ENCODE measurements at regions not wholly inside any gene's neighbourhood (a gene's known extent, or its start where the extent isn't known, plus 50 kb on each side); places are given as distances from the start of the nearest gene placed in this dataset.

- TF ChIP-seq EZH2 (IDR thresholded peaks at IDR 0.05; ENCODE audit: borderline replicate concordance, low read length) (no peak), CTCF (IDR thresholded peaks at IDR 0.05; ENCODE audit: low read length) (no peak)
Observed at GRCh38 chr6:85394853-85395538, 54.9 kb upstream of the NT5E start.
